ENCODE measurements at regions not wholly inside any gene's neighbourhood (a gene's known extent, or its start where the extent isn't known, plus 50 kb on each side); places are given as distances from the start of the nearest gene placed in this dataset.

- TF ChIP-seq CREM (IDR thresholded peaks at IDR 0.05; ENCODE audit: low read depth) (no peak), EP300 (IDR thresholded peaks at IDR 0.05; ENCODE audit: borderline replicate concordance in 1 of 2, control insufficient read depth in 1 of 2, low read depth in 2 of 2, low read length in 2 of 2) (no peak), SUZ12 (IDR thresholded peaks at IDR 0.05; ENCODE audit: unreplicated experiment) (no peak), RFX5 (IDR thresholded peaks at IDR 0.05; ENCODE audit: low read depth, low read length) (no peak), CTCF (IDR thresholded peaks at IDR 0.05 in 2 of 3, conservative IDR thresholded peaks at IDR 0.05 in 1 of 3; ENCODE audit: control insufficient read depth in 2 of 3, extremely low read depth in 1 of 3, insufficient read depth in 1 of 3, low read depth in 3 of 3, low read length in 3 of 3) (no peak), RAD21 (IDR thresholded peaks at IDR 0.05; ENCODE audit: insufficient read depth, low read depth, low read length) (no peak), JUNB (IDR thresholded peaks at IDR 0.05) (no peak), POLR2AphosphoS5 (IDR thresholded peaks at IDR 0.05; ENCODE audit: low read length) (no peak), SIN3A (IDR thresholded peaks at IDR 0.05; ENCODE audit: low read depth, low read length) (no peak), EZH2 (IDR thresholded peaks at IDR 0.05; ENCODE audit: borderline replicate concordance, control insufficient read depth, low read depth, low read length) (no peak)
- TF ChIP-seq, protein P1, sequence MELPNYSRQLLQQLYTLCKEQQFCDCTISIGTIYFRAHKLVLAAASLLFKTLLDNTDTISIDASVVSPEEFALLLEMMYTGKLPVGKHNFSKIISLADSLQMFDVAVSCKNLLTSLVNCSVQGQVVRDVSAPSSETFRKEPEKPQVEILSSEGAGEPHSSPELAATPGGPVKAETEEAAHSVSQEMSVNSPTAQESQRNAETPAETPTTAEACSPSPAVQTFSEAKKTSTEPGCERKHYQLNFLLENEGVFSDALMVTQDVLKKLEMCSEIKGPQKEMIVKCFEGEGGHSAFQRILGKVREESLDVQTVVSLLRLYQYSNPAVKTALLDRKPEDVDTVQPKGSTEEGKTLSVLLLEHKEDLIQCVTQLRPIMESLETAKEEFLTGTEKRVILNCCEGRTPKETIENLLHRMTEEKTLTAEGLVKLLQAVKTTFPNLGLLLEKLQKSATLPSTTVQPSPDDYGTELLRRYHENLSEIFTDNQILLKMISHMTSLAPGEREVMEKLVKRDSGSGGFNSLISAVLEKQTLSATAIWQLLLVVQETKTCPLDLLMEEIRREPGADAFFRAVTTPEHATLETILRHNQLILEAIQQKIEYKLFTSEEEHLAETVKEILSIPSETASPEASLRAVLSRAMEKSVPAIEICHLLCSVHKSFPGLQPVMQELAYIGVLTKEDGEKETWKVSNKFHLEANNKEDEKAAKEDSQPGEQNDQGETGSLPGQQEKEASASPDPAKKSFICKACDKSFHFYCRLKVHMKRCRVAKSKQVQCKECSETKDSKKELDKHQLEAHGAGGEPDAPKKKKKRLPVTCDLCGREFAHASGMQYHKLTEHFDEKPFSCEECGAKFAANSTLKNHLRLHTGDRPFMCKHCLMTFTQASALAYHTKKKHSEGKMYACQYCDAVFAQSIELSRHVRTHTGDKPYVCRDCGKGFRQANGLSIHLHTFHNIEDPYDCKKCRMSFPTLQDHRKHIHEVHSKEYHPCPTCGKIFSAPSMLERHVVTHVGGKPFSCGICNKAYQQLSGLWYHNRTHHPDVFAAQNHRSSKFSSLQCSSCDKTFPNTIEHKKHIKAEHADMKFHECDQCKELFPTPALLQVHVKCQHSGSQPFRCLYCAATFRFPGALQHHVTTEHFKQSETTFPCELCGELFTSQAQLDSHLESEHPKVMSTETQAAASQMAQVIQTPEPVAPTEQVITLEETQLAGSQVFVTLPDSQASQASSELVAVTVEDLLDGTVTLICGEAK (IDR thresholded peaks at IDR 0.05; ENCODE audit: borderline replicate concordance) = no peak
Observed at GRCh38 chr9:4370501-4370900, 70.6 kb upstream of the GLIS3 start.
